ENCODE measurements at regions not wholly inside any gene's neighbourhood (a gene's known extent, or its start where the extent isn't known, plus 50 kb on each side); places are given as distances from the start of the nearest gene placed in this dataset.

GRCh38 chr4:155012469-155012868, 196.0 kb upstream of the NPY2R start:
- no peak for DNase-seq (ENCODE audit: low spot score)
- in situ Hi-C loops (cut with MboI; ENCODE audit: low sequenced_read_pairs, unreplicated experiment) = no loop called here
- TF ChIP-seq CTCF (IDR thresholded peaks at IDR 0.05; ENCODE audit: borderline replicate concordance, control extremely low read depth, extremely low read depth, insufficient read depth, missing control alignments) = no peak

DNA sequence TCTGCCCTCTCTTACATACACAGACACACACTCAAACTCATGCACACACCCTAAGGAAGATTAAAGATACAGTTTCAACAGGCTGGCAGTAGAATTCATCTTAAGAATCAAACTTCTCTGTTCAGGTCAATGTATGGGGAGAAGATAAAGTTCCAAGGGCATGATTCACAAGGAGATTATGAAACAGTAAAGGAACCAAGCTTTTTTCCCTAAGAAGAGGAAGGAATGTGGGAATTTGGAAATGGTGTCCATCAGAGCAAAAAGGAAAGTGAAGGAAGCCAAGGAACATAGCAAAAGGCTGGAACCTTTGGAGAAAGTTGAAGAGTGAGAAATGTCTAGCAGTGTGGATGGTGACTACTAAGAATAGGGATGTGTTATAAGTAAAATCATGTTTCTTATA, 191.0 kb upstream of the NPY2R start:
- no peak for TF ChIP-seq CTCF (IDR thresholded peaks at IDR 0.05; ENCODE audit: borderline replicate concordance, control extremely low read depth, extremely low read depth, insufficient read depth, missing control alignments)
- DNase-seq (ENCODE audit: low spot score) = no peak
- in situ Hi-C loops (cut with MboI; ENCODE audit: low sequenced_read_pairs, unreplicated experiment) = no loop called here

DNA sequence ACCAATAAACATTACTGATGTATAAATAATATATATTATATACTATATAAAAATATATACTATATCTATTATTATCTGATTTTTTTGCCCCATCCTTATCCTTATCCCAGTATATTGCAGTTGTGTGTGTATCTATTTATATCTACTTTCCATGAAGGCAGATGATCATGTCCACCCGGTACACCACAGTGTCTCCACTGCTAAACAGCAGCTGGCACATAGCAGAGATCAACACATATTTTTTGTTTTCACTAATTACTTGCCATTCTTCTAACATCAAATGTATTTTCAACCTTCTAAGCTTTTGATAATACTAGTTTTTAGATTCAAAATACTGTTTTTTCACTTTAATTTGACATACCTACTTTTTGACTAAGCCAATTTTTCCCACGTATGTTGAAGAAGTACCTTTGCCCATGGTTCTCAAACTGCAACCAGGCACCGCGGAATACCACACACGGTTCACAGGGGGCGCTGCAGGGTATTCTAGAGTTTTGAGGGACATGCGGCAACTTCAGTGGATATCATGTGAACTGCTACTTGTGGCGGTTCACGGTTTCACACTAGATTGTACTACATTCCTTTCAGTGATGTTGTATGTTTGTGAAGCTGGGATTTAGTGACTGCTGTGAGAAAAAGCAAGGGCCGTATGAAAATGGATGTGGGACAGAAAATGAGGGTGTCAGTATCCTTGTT, 182.5 kb upstream of the NPY2R start:
- in situ Hi-C loops (cut with MboI; ENCODE audit: low sequenced_read_pairs, unreplicated experiment) = no loop called here

DNA sequence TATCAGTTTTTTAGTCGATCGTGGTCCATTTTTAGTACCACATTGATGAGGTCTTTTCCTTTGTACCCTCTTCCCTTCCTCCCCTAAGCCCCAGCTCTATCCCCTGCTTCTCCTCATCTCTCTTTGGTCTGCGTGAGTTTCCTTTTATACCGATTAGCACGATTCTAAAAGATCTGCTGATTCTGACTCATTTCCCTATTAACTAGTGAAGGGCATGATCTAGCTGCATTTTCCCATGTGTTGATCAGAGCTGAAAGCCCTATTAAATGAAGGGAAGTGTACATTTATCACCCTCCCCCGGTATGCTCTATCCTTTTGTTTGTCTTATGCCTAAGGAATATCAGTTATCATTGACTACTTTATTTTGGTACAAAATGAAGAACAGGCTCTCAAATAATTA, 181.7 kb upstream of the NPY2R start:
- in situ Hi-C loops (cut with MboI; ENCODE audit: low sequenced_read_pairs, unreplicated experiment) = no loop called here
- no peak for TF ChIP-seq CTCF (IDR thresholded peaks at IDR 0.05; ENCODE audit: borderline replicate concordance, control extremely low read depth, extremely low read depth, insufficient read depth, missing control alignments)
- no peak for DNase-seq (ENCODE audit: low spot score)

More for the DNA sequence above, 182.5 kb upstream of the NPY2R start:
- TF ChIP-seq CTCF (IDR thresholded peaks at IDR 0.05; ENCODE audit: borderline replicate concordance, control extremely low read depth, extremely low read depth, insufficient read depth, missing control alignments) = peak; percentile 32
- peak; percentile 20 for DNase-seq (ENCODE audit: low spot score)

GRCh38 chr4:155032521-155033229, 175.8 kb upstream of the NPY2R start:
- DNase-seq (ENCODE audit: low spot score) = no peak
- TF ChIP-seq CTCF (IDR thresholded peaks at IDR 0.05; ENCODE audit: borderline replicate concordance, control extremely low read depth, extremely low read depth, insufficient read depth, missing control alignments) = no peak
- in situ Hi-C loops (cut with MboI; ENCODE audit: low sequenced_read_pairs, unreplicated experiment) = no loop called here

- no peak for DNase-seq (ENCODE audit: low spot score)
- no peak for TF ChIP-seq CTCF (IDR thresholded peaks at IDR 0.05; ENCODE audit: borderline replicate concordance, control extremely low read depth, extremely low read depth, insufficient read depth, missing control alignments)
- in situ Hi-C loops (cut with MboI; ENCODE audit: low sequenced_read_pairs, unreplicated experiment) = no loop called here
Observed at GRCh38 chr4:155033604-155034003, 174.8 kb upstream of the NPY2R start.
